Uterus (tissue), 3 donors: ENCODE measurements at regions not wholly inside any gene's neighbourhood (a gene's known extent, or its start where the extent isn't known, plus 50 kb on each side); places are given as distances from the start of the nearest gene placed in this dataset.

Experiments
- DNase-seq, 2 donors: peaks; one replicate each; pipeline ENCODE4 v3.0.0-alpha.2; 2019 to 2020
- H3K27ac ChIP-seq, 2 donors: fragments of 200-600 bp; sonication (generic); 1 replicate in 1 of 2; 2 replicates in 1 of 2; pipeline ENCODE4 v1.5.1; 2016 to 2018
- H3K27me3 ChIP-seq, 2 donors: fragments of 200-600 bp; sonication (generic); one replicate each; pipeline ENCODE4 v1.5.1; 2018 to 2019; ENCODE audit warnings: control low read depth in 1 of 2
- H3K36me3 ChIP-seq, 2 donors: fragments of 200-600 bp; sonication (generic); one replicate each; pipeline ENCODE4 v1.5.1; 2019; ENCODE audit warnings: control low read depth in 1 of 2
- H3K4me1 ChIP-seq, 2 donors: fragments of 200-600 bp; sonication (generic); one replicate each; pipeline ENCODE4 v1.5.1; 2018 to 2019; ENCODE audit warnings: control low read depth in 1 of 2
- H3K4me3 ChIP-seq, 2 donors: fragments of 200-600 bp; sonication (generic); 1 replicate in 1 of 2; 2 replicates in 1 of 2; pipeline ENCODE4 v1.5.1; 2018 to 2019; ENCODE audit warnings: mild to moderate bottlenecking in 1 of 2
- H3K9me3 ChIP-seq, 2 donors: fragments of 200-600 bp; sonication (generic); one replicate each; pipeline ENCODE4 v1.5.1; 2019; ENCODE audit warnings: control low read depth in 1 of 2
- CTCF ChIP-seq, 4 experiments: fragments of 200-600 bp in 2 of 4; fragments of 450-650 bp in 2 of 4; sonication (generic) in 2 of 4; IDR thresholded peaks; one replicate each; pipeline ENCODE4 v1.5.1; 2016 to 2019; ENCODE audit warnings: antibody characterized with exemption in 4 of 4, mild to moderate bottlenecking in 2 of 4, moderate library complexity in 1 of 4
- POLR2A ChIP-seq, 2 donors: fragments of 450-650 bp; IDR thresholded peaks; one replicate each; pipeline ENCODE4 v1.6.1; 2016; ENCODE audit warnings: antibody characterized with exemption in 2 of 2, mild to moderate bottlenecking in 1 of 2, moderate library complexity in 1 of 2
- intact Hi-C: fragments of 100-400 bp; cut with DNase I; formaldehyde crosslinking; loops from one replicate; pipeline ENCODE4 v1.15.1; 2023; ENCODE audit warnings: low total_unique reads
- donor health status: DM: yes; HTN: yes; CAD: no.

GRCh38 chr3:31249545-31249944, 283.2 kb upstream of the STT3B start:
- no peaks in the 10 kb centered on the region for H3K4me1 ChIP-seq
- intact Hi-C loops = no loop called here
- H3K36me3 ChIP-seq = no peaks in the 10 kb centered on the region
- TF ChIP-seq POLR2A (IDR thresholded peaks at IDR 0.05) (no peak), CTCF (IDR thresholded peaks at IDR 0.05) (no peak)
- H3K4me3 ChIP-seq = no peak overlapping the region
- no peaks in the 10 kb centered on the region for H3K9me3 ChIP-seq
- no peak overlapping the region for H3K27ac ChIP-seq
- DNase-seq = no peak
- no peaks in the 10 kb centered on the region for H3K27me3 ChIP-seq

- Histone ChIP-seq H3K4me3 (no peak overlapping the region), H3K36me3 (no peaks in the 10 kb centered on the region), H3K9me3 (no peaks in the 10 kb centered on the region), H3K4me1 (no peaks in the 10 kb centered on the region), H3K27me3 (no peaks in the 10 kb centered on the region), H3K27ac (no peak overlapping the region)
- intact Hi-C loops = no loop called here
- TF ChIP-seq POLR2A (IDR thresholded peaks at IDR 0.05) = no peak
- no peak for TF ChIP-seq CTCF (IDR thresholded peaks at IDR 0.05)
- DNase-seq = no peak
These were observed 282.5 kb upstream of the STT3B start for GRCh38 chr3:31250116-31250777.

GRCh38 chr3:31251083-31251482, 281.6 kb upstream of the STT3B start:
- intact Hi-C loops = no loop called here
- H3K36me3 ChIP-seq = no peaks in the 10 kb centered on the region
- no peak for DNase-seq
- H3K4me1 ChIP-seq = no peaks in the 10 kb centered on the region
- H3K27ac ChIP-seq = no peak overlapping the region
- no peak overlapping the region for H3K4me3 ChIP-seq
- no peaks in the 10 kb centered on the region for H3K27me3 ChIP-seq
- no peaks in the 10 kb centered on the region for H3K9me3 ChIP-seq
- no peak for TF ChIP-seq CTCF (IDR thresholded peaks at IDR 0.05)
- no peak for TF ChIP-seq POLR2A (IDR thresholded peaks at IDR 0.05)

- no peaks in the 10 kb centered on the region for H3K9me3 ChIP-seq
- no peaks in the 10 kb centered on the region for H3K36me3 ChIP-seq
- H3K4me3 ChIP-seq = no peak overlapping the region
- H3K4me1 ChIP-seq = no peaks in the 10 kb centered on the region
- no peak overlapping the region for H3K27ac ChIP-seq
- H3K27me3 ChIP-seq = no peaks in the 10 kb centered on the region
- no peak for DNase-seq
- TF ChIP-seq CTCF (IDR thresholded peaks at IDR 0.05) = no peak
- TF ChIP-seq POLR2A (IDR thresholded peaks at IDR 0.05) = no peak
- intact Hi-C loops = no loop called here
These were observed 280.2 kb upstream of the STT3B start for GRCh38 chr3:31252216-31253185.

GRCh38 chr3:31253782-31254181, 278.9 kb upstream of the STT3B start:
- Histone ChIP-seq H3K4me3 (no peak overlapping the region), H3K9me3 (no peaks in the 10 kb centered on the region), H3K4me1 (no peaks in the 10 kb centered on the region), H3K36me3 (no peaks in the 10 kb centered on the region), H3K27ac (no peak overlapping the region), H3K27me3 (no peaks in the 10 kb centered on the region)
- TF ChIP-seq CTCF (IDR thresholded peaks at IDR 0.05) (no peak), POLR2A (IDR thresholded peaks at IDR 0.05) (no peak)
- no peak for DNase-seq
- intact Hi-C loops = no loop called here
